Esophagus squamous epithelium (tissue), 5 donors: ENCODE measurements at regions not wholly inside any gene's neighbourhood (a gene's known extent, or its start where the extent isn't known, plus 50 kb on each side); places are given as distances from the start of the nearest gene placed in this dataset.

Source experiments
- DNase-seq: peaks from one replicate; lab custom pipeline; 2025; lab: John Stamatoyannopoulos, UW
- H3K27ac ChIP-seq, 4 donors: fragments of 200-600 bp; sonication (generic); one replicate each; pipeline ENCODE4 v1.5.1; 2016 to 2019; ENCODE audit warnings: mild to moderate bottlenecking in 1 of 4
- H3K27me3 ChIP-seq, 4 donors: fragments of 200-600 bp; sonication (generic); 1 replicate in 3 of 4; 2 replicates in 1 of 4; pipeline versions ENCODE4 v1.5.1 to v1.6.0; 2017 to 2021; ENCODE audit warnings: antibody characterized with exemption in 1 of 4
- H3K36me3 ChIP-seq, 3 donors: fragments of 200-600 bp; sonication (generic); one replicate each; pipeline ENCODE4 v1.5.1; 2016 to 2019
- H3K4me1 ChIP-seq, 3 donors: fragments of 200-600 bp; sonication (generic); one replicate each; pipeline ENCODE4 v1.5.1; 2017 to 2019
- H3K4me3 ChIP-seq, 4 donors: fragments of 200-600 bp; sonication (generic); 1 replicate in 3 of 4; 2 replicates in 1 of 4; pipeline ENCODE4 v1.5.1; 2016 to 2019; ENCODE audit warnings: mild to moderate bottlenecking in 2 of 4, moderate library complexity in 1 of 4
- H3K9me3 ChIP-seq, 3 donors: fragments of 200-600 bp; sonication (generic); one replicate each; pipeline ENCODE4 v1.5.1; 2016 to 2019
- POLR2A ChIP-seq, 4 donors: fragments of 450-650 bp; IDR thresholded peaks; one replicate each; pipeline ENCODE4 v1.6.1; 2017; ENCODE audit warnings: antibody characterized with exemption in 4 of 4, mild to moderate bottlenecking in 4 of 4, moderate library complexity in 3 of 4
- WGBS, 2 donors: methylation state at CpG; one replicate each; pipeline ENCODE4 v1.1.5; 2018; 5-methylcytosine and 5-hydroxymethylcytosine counted together
- intact Hi-C: fragments of 100-400 bp; cut with DNase I; formaldehyde crosslinking; loops from one replicate; pipeline ENCODE4 v1.15.0; 2022
- TF ChIP-seq, protein P1 (sequence below), 6 experiments: fragments of 450-650 bp in 4 of 6; fragments of 200-600 bp in 2 of 6; sonication (generic) in 2 of 6; IDR thresholded peaks; one replicate each; pipeline ENCODE4 v1.5.1; 2016 to 2019; ENCODE audit warnings: antibody characterized with exemption in 6 of 6, mild to moderate bottlenecking in 4 of 6, moderate library complexity in 4 of 6
- donor health status: DM: yes; HTN: yes; CAD: no.

DNA sequence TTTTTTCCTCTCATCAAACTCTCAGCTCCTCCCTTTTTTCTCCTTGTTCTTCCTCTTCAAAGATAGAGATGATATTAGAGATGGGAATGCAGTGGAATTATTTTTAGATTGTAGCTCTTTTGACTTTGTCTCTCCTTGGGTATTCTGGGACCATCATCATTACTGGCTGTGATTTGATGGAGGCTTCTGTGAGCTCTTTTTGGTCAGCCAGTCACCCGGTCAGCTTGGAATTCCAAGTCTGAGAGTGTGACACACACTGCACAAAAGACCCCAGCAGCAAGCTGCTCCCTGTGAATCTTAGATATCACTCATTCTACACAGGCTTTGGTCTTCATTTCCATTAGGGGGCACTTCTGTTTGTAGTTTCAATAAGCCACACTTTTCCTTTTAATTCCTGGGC is 51.6 kb upstream of the NEK7 start:
- H3K4me3 ChIP-seq, result no peak overlapping the region
- H3K27me3 ChIP-seq, result no peaks in the 10 kb centered on the region
- H3K9me3 ChIP-seq, result no peaks in the 10 kb centered on the region
- H3K27ac ChIP-seq, result no peak overlapping the region
- H3K4me1 ChIP-seq, result no peaks in the 10 kb centered on the region
- WGBS, 2 donors, result 64 to 100% methylated on average over 1 of the region's 1 CpG
- DNase-seq, result no peak
- H3K36me3 ChIP-seq, result no peaks in the 10 kb centered on the region
- TF ChIP-seq, protein P1, sequence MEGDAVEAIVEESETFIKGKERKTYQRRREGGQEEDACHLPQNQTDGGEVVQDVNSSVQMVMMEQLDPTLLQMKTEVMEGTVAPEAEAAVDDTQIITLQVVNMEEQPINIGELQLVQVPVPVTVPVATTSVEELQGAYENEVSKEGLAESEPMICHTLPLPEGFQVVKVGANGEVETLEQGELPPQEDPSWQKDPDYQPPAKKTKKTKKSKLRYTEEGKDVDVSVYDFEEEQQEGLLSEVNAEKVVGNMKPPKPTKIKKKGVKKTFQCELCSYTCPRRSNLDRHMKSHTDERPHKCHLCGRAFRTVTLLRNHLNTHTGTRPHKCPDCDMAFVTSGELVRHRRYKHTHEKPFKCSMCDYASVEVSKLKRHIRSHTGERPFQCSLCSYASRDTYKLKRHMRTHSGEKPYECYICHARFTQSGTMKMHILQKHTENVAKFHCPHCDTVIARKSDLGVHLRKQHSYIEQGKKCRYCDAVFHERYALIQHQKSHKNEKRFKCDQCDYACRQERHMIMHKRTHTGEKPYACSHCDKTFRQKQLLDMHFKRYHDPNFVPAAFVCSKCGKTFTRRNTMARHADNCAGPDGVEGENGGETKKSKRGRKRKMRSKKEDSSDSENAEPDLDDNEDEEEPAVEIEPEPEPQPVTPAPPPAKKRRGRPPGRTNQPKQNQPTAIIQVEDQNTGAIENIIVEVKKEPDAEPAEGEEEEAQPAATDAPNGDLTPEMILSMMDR (IDR thresholded peaks at IDR 0.05), result no peak
- TF ChIP-seq POLR2A (IDR thresholded peaks at IDR 0.05), result no peak
- intact Hi-C loops, result no loop called here

DNA sequence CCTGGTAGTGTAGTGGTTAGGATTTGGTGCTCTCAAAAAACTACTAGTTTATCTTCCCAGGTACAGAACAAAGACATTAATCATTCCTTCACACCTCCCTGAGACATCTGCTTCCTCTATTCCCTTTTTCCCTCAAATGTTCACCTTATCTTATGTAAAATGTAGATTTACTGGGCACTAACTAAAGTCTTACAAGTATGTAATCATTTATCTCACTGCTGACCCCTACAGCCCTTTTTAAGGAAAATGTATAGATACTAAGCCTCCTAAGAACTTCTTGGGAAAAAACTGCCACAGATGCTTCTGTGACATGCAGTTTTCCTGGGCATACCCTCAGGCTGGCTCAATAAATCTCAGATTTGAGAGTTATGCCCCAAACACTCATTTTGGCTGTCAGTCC is 50.8 kb upstream of the NEK7 start:
- H3K9me3 ChIP-seq, result no peaks in the 10 kb centered on the region
- intact Hi-C loops, result no loop called here
- DNase-seq, result no peak
- H3K36me3 ChIP-seq, result no peaks in the 10 kb centered on the region
- H3K4me1 ChIP-seq, result no peaks in the 10 kb centered on the region
- no peak for TF ChIP-seq POLR2A (IDR thresholded peaks at IDR 0.05)
- TF ChIP-seq, protein P1 (IDR thresholded peaks at IDR 0.05), result no peak
- no peak overlapping the region for H3K4me3 ChIP-seq
- no peaks in the 10 kb centered on the region for H3K27me3 ChIP-seq
- no peak overlapping the region for H3K27ac ChIP-seq
